Stomach (tissue), 4 donors: ENCODE measurements at regions not wholly inside any gene's neighbourhood (a gene's known extent, or its start where the extent isn't known, plus 50 kb on each side); places are given as distances from the start of the nearest gene placed in this dataset.

Experiments
- POLR2A ChIP-seq, 4 donors: fragments of 450-650 bp; IDR thresholded peaks; one replicate each; pipeline ENCODE4 v1.6.1; 2016; ENCODE audit warnings: antibody characterized with exemption in 4 of 4, control low read depth in 2 of 4, mild to moderate bottlenecking in 1 of 4, moderate library complexity in 1 of 4
- TF ChIP-seq, protein P1 (sequence below), 7 experiments: fragments of 450-650 bp in 4 of 7; fragments of 200-600 bp in 3 of 7; sonication (generic) in 3 of 7; IDR thresholded peaks; one replicate each; pipeline ENCODE4 v1.5.1; 2016 to 2019; ENCODE audit warnings: antibody characterized with exemption in 7 of 7, control low read depth in 2 of 7, mild to moderate bottlenecking in 1 of 7

- TF ChIP-seq, protein P1, sequence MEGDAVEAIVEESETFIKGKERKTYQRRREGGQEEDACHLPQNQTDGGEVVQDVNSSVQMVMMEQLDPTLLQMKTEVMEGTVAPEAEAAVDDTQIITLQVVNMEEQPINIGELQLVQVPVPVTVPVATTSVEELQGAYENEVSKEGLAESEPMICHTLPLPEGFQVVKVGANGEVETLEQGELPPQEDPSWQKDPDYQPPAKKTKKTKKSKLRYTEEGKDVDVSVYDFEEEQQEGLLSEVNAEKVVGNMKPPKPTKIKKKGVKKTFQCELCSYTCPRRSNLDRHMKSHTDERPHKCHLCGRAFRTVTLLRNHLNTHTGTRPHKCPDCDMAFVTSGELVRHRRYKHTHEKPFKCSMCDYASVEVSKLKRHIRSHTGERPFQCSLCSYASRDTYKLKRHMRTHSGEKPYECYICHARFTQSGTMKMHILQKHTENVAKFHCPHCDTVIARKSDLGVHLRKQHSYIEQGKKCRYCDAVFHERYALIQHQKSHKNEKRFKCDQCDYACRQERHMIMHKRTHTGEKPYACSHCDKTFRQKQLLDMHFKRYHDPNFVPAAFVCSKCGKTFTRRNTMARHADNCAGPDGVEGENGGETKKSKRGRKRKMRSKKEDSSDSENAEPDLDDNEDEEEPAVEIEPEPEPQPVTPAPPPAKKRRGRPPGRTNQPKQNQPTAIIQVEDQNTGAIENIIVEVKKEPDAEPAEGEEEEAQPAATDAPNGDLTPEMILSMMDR (IDR thresholded peaks at IDR 0.05), result no peak
- no peak for TF ChIP-seq POLR2A (IDR thresholded peaks at IDR 0.05)
These were observed 301.1 kb upstream of the DPYD start for GRCh38 chr1:98221923-98222322.
